Liver (tissue), 8 donors: ENCODE measurements at regions not wholly inside any gene's neighbourhood (a gene's known extent, or its start where the extent isn't known, plus 50 kb on each side); places are given as distances from the start of the nearest gene placed in this dataset.

Source experiments
- DNase-seq: peaks from one replicate; pipeline ENCODE4 v3.0.0-alpha.2; 2017; ENCODE audit warnings: low spot score
- H3K27ac ChIP-seq, 2 donors: one replicate each; pipeline ENCODE4 v1.7.0; 2013; ENCODE audit warnings: inconsistent platforms in 2 of 2, low read length in 2 of 2, control low read depth in 1 of 2, low read depth in 1 of 2, mild to moderate bottlenecking in 1 of 2
- H3K27me3 ChIP-seq, 4 donors: one replicate each; pipeline versions ENCODE4 v1.6.1 to v1.7.0; 2013; ENCODE audit warnings: low read length in 3 of 4, inconsistent platforms in 1 of 4, mild to moderate bottlenecking in 1 of 4, moderate library complexity in 1 of 4; ENCODE audit not compliant: control insufficient read depth in 4 of 4, insufficient read depth in 4 of 4
- H3K36me3 ChIP-seq, 4 donors: one replicate each; pipeline versions ENCODE4 v1.6.1 to v1.7.0; 2013; ENCODE audit warnings: low read length in 3 of 4, mild to moderate bottlenecking in 3 of 4, low read depth in 1 of 4, moderate library complexity in 1 of 4; ENCODE audit not compliant: control insufficient read depth in 4 of 4, insufficient read depth in 3 of 4
- H3K4me1 ChIP-seq, 4 donors: one replicate each; pipeline versions ENCODE4 v1.6.1 to v1.7.0; 2013; ENCODE audit warnings: low read length in 3 of 4, mild to moderate bottlenecking in 3 of 4, moderate library complexity in 1 of 4; ENCODE audit not compliant: control insufficient read depth in 4 of 4, insufficient read depth in 4 of 4
- H3K4me3 ChIP-seq, 3 donors: one replicate each; pipeline versions ENCODE4 v1.6.1 to v1.7.0; 2013; ENCODE audit warnings: low read length in 3 of 3, control low read depth in 1 of 3, low read depth in 1 of 3, mild to moderate bottlenecking in 1 of 3
- H3K9ac ChIP-seq, 2 donors: one replicate each; pipeline ENCODE4 v1.7.0; 2013; ENCODE audit warnings: low read length in 2 of 2, mild to moderate bottlenecking in 2 of 2, moderate library complexity in 2 of 2, control low read depth in 1 of 2, low read depth in 1 of 2
- H3K9me3 ChIP-seq, 4 donors: one replicate each; pipeline versions ENCODE4 v1.6.1 to v1.7.0; 2013; ENCODE audit warnings: low read length in 3 of 4; ENCODE audit not compliant: control insufficient read depth in 4 of 4
- EGR1 ChIP-seq, 2 donors: IDR thresholded peaks; 2 replicates each; pipeline ENCODE4 v1.6.1; 2016 to 2018; ENCODE audit warnings: antibody characterized with exemption in 2 of 2, low read depth in 2 of 2
- FOXA2 ChIP-seq: IDR thresholded peaks from 2 replicates; pipeline ENCODE4 v1.6.1; 2016; ENCODE audit warnings: antibody characterized with exemption
- GABPA ChIP-seq, 2 donors: IDR thresholded peaks in 1 of 2; conservative IDR thresholded peaks in 1 of 2; 2 replicates each; pipeline ENCODE4 v1.6.1; 2016; ENCODE audit warnings: antibody characterized with exemption in 2 of 2, mild to moderate bottlenecking in 1 of 2, moderate library complexity in 1 of 2
- HNF4A ChIP-seq, 2 donors: conservative IDR thresholded peaks; 2 replicates each; pipeline ENCODE4 v1.6.1; 2016; ENCODE audit warnings: antibody characterized with exemption in 2 of 2, mild to moderate bottlenecking in 2 of 2
- HNF4G ChIP-seq: IDR thresholded peaks from 2 replicates; pipeline ENCODE4 v1.6.1; 2016; ENCODE audit warnings: antibody characterized with exemption
- JUND ChIP-seq, 2 donors: IDR thresholded peaks; 2 replicates each; pipeline ENCODE4 v1.6.1; 2016; ENCODE audit warnings: antibody characterized with exemption in 2 of 2
- NR2F2 ChIP-seq: IDR thresholded peaks from 2 replicates; pipeline ENCODE4 v1.6.1; 2016; ENCODE audit warnings: antibody characterized with exemption
- RAD21 ChIP-seq, 2 donors: IDR thresholded peaks; 2 replicates each; pipeline ENCODE4 v1.6.1; 2016; ENCODE audit warnings: antibody characterized with exemption in 2 of 2, mild to moderate bottlenecking in 2 of 2
- RXRA ChIP-seq, 2 donors: IDR thresholded peaks; 2 replicates each; pipeline ENCODE4 v1.6.1; 2017 to 2018; ENCODE audit warnings: antibody characterized with exemption in 2 of 2, mild to moderate bottlenecking in 1 of 2
- SP1 ChIP-seq: IDR thresholded peaks from 2 replicates; pipeline ENCODE4 v1.6.1; 2018; ENCODE audit warnings: antibody characterized with exemption, mild to moderate bottlenecking
- TAF1 ChIP-seq: conservative IDR thresholded peaks from 2 replicates; pipeline ENCODE4 v1.6.1; 2016; ENCODE audit warnings: antibody characterized with exemption, mild to moderate bottlenecking
- YY1 ChIP-seq: IDR thresholded peaks from 2 replicates; pipeline ENCODE4 v1.6.1; 2016; ENCODE audit warnings: antibody characterized with exemption, mild to moderate bottlenecking
- WGBS: extraction: QIAGEN DNeasy Blood & Tissue Kit; methylation state at CpG from one replicate; pipeline ENCODE4 v1.1.7; 2013; 5-methylcytosine and 5-hydroxymethylcytosine counted together
- TF ChIP-seq, protein P1 (sequence below): IDR thresholded peaks from 2 replicates; pipeline ENCODE4 v1.6.1; 2016; ENCODE audit warnings: antibody characterized with exemption, mild to moderate bottlenecking
- TF ChIP-seq, protein P2 (sequence below): IDR thresholded peaks from 2 replicates; pipeline ENCODE4 v1.6.1; 2016; ENCODE audit warnings: antibody characterized with exemption
- TF ChIP-seq, protein P3 (sequence below): fragments of 150-350 bp; IDR thresholded peaks from 2 replicates; pipeline ENCODE4 v1.5.1; 2017; ENCODE audit warnings: improper control_type of control experiment, low read depth, low read length; ENCODE audit not compliant: missing input control
- TF ChIP-seq, protein P4 (sequence below): IDR thresholded peaks from 2 replicates; pipeline ENCODE4 v1.6.1; 2016; ENCODE audit warnings: antibody characterized with exemption
- TF ChIP-seq, protein P5 (sequence below): IDR thresholded peaks from 2 replicates; pipeline ENCODE4 v1.6.1; 2016; ENCODE audit warnings: antibody characterized with exemption
- donor health status: healthy.
- donor health status: healthy.
- donor health status: healthy.
- donor health status: healthy.
- donor health status: healthy.

DNA sequence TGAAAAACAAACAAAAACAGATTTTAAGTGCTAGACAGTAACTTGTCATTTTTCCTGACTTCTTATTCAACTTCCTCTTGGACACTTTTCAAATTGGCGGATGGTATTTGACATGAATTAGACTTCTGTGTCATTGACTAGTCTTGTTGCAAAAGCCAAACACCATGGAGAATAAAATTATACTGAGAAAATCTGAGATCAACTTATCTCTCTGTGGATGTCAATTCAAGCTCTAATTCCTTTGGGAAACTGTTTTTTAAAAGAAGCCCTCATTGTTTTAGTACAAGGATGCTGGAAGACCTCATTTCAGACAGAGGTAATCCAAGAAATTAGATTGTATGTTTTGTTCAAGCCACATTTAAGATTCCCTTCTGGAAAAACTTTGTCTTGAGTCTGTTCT, 831.0 kb downstream of the SEMA5A start (continued):
- TF ChIP-seq, protein P1, sequence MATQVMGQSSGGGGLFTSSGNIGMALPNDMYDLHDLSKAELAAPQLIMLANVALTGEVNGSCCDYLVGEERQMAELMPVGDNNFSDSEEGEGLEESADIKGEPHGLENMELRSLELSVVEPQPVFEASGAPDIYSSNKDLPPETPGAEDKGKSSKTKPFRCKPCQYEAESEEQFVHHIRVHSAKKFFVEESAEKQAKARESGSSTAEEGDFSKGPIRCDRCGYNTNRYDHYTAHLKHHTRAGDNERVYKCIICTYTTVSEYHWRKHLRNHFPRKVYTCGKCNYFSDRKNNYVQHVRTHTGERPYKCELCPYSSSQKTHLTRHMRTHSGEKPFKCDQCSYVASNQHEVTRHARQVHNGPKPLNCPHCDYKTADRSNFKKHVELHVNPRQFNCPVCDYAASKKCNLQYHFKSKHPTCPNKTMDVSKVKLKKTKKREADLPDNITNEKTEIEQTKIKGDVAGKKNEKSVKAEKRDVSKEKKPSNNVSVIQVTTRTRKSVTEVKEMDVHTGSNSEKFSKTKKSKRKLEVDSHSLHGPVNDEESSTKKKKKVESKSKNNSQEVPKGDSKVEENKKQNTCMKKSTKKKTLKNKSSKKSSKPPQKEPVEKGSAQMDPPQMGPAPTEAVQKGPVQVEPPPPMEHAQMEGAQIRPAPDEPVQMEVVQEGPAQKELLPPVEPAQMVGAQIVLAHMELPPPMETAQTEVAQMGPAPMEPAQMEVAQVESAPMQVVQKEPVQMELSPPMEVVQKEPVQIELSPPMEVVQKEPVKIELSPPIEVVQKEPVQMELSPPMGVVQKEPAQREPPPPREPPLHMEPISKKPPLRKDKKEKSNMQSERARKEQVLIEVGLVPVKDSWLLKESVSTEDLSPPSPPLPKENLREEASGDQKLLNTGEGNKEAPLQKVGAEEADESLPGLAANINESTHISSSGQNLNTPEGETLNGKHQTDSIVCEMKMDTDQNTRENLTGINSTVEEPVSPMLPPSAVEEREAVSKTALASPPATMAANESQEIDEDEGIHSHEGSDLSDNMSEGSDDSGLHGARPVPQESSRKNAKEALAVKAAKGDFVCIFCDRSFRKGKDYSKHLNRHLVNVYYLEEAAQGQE, result no peak
- no peak for TF ChIP-seq RXRA (IDR thresholded peaks at IDR 0.05)
- TF ChIP-seq TAF1, result no peak
- TF ChIP-seq, protein P2, sequence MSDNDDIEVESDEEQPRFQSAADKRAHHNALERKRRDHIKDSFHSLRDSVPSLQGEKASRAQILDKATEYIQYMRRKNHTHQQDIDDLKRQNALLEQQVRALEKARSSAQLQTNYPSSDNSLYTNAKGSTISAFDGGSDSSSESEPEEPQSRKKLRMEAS, result no peak
- no peak for TF ChIP-seq NR2F2
- TF ChIP-seq YY1, result no peak
- no peak for TF ChIP-seq HNF4A (conservative IDR thresholded peaks at IDR 0.05)
- TF ChIP-seq EGR1 (IDR thresholded peaks at IDR 0.05; ENCODE audit: low read depth in 2 of 2), result no peak

DNA sequence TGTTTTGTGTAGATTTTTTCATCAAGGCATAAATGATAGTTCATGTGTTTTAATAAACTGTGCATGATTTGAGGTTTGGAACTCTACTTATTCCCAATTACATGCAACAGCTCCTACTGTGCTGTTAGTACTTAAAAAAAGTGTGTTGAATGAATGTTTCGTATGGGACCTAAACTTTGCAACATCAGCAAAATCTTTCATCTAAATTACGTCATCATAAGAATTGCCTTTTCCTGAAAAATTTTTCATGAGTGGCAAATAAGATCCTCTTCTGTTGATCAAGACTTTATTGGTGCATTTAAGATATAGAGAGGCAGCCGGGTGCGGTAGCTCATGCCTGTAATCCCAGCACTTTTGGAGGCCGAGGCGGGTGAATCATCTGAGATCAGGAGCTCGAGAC, 826.1 kb downstream of the SEMA5A start:
- no peaks in the 10 kb centered on the region for H3K4me1 ChIP-seq
- H3K27ac ChIP-seq, result no peak overlapping the region
- H3K36me3 ChIP-seq, result no peaks in the 10 kb centered on the region
- H3K4me3 ChIP-seq, result no peak overlapping the region
- TF ChIP-seq YY1 (no peak), NR2F2 (no peak), RXRA (IDR thresholded peaks at IDR 0.05) (no peak)
- TF ChIP-seq, protein P2, result no peak
- H3K9ac ChIP-seq, result no peak overlapping the region
- no peak for DNase-seq
- H3K27me3 ChIP-seq, result no peaks in the 10 kb centered on the region
- peaks cover 0 to 2% (median 0%) of the 10 kb centered on the region in 4 donors for H3K9me3 ChIP-seq
- 83% methylated on average over 7 of the region's 7 CpGs for WGBS

DNA sequence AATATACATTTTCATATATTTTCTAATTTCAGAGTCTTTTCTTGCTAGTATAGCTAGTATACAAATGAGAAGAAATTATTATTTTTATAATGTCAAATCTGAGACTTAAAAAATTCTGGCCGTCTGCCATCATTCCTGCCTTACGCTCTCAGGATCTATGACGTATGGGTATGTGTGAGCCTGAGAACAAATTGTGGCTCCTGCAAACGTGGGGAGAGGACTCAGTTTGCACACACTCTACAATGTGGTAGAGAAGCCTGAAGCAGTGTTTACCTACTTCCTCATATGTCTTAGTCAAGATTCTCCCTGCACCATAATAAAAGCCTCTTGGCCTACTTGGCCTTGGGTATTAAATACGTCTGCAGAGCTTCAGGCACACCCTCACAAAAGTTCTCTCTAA, 825.4 kb downstream of the SEMA5A start:
- H3K36me3 ChIP-seq, result no peaks in the 10 kb centered on the region
- WGBS, result 57% methylated on average over 5 of the region's 5 CpGs
- TF ChIP-seq NR2F2 (no peak), EGR1 (IDR thresholded peaks at IDR 0.05; ENCODE audit: low read depth in 2 of 2) (no peak), RXRA (IDR thresholded peaks at IDR 0.05) (no peak), HNF4G (no peak), GABPA (IDR thresholded peaks at IDR 0.05 in 1 of 2, conservative IDR thresholded peaks at IDR 0.05 in 1 of 2) (no peak), YY1 (no peak), RAD21 (IDR thresholded peaks at IDR 0.05) (no peak), TAF1 (no peak), JUND (IDR thresholded peaks at IDR 0.05) (no peak), FOXA2 (no peak), SP1 (no peak)
- TF ChIP-seq, protein P3, sequence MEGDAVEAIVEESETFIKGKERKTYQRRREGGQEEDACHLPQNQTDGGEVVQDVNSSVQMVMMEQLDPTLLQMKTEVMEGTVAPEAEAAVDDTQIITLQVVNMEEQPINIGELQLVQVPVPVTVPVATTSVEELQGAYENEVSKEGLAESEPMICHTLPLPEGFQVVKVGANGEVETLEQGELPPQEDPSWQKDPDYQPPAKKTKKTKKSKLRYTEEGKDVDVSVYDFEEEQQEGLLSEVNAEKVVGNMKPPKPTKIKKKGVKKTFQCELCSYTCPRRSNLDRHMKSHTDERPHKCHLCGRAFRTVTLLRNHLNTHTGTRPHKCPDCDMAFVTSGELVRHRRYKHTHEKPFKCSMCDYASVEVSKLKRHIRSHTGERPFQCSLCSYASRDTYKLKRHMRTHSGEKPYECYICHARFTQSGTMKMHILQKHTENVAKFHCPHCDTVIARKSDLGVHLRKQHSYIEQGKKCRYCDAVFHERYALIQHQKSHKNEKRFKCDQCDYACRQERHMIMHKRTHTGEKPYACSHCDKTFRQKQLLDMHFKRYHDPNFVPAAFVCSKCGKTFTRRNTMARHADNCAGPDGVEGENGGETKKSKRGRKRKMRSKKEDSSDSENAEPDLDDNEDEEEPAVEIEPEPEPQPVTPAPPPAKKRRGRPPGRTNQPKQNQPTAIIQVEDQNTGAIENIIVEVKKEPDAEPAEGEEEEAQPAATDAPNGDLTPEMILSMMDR, result no peak
- TF ChIP-seq, protein P2, result no peak
- TF ChIP-seq, protein P4, sequence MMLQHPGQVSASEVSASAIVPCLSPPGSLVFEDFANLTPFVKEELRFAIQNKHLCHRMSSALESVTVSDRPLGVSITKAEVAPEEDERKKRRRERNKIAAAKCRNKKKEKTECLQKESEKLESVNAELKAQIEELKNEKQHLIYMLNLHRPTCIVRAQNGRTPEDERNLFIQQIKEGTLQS, result no peak
- TF ChIP-seq, protein P1, result no peak
- TF ChIP-seq, protein P5, sequence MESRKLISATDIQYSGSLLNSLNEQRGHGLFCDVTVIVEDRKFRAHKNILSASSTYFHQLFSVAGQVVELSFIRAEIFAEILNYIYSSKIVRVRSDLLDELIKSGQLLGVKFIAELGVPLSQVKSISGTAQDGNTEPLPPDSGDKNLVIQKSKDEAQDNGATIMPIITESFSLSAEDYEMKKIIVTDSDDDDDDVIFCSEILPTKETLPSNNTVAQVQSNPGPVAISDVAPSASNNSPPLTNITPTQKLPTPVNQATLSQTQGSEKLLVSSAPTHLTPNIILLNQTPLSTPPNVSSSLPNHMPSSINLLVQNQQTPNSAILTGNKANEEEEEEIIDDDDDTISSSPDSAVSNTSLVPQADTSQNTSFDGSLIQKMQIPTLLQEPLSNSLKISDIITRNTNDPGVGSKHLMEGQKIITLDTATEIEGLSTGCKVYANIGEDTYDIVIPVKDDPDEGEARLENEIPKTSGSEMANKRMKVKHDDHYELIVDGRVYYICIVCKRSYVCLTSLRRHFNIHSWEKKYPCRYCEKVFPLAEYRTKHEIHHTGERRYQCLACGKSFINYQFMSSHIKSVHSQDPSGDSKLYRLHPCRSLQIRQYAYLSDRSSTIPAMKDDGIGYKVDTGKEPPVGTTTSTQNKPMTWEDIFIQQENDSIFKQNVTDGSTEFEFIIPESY, result no peak

More for the DNA sequence above, 825.4 kb downstream of the SEMA5A start:
- Histone ChIP-seq H3K4me3 (no peak overlapping the region), H3K27ac (no peak overlapping the region), H3K27me3 (no peaks in the 10 kb centered on the region), H3K4me1 (no peaks in the 10 kb centered on the region), H3K9ac (no peak overlapping the region), H3K9me3 (peaks cover 0 to 2% (median 0%) of the 10 kb centered on the region in 4 donors)
- no peak for DNase-seq
